ENCODE measurements at regions not wholly inside any gene's neighbourhood (a gene's known extent, or its start where the extent isn't known, plus 50 kb on each side); places are given as distances from the start of the nearest gene placed in this dataset.

- DNase-seq (ENCODE audit: low read depth in 1 of 2, low spot score in 1 of 2) = no peak
- Histone ChIP-seq H3K9me3 (ENCODE audit: low read depth) (no peaks in the 10 kb centered on the region), H3K36me3 (no peaks in the 10 kb centered on the region), H3K27ac (no peak overlapping the region), H3K4me1 (ENCODE audit: low read depth) (peaks cover 9% of the 10 kb centered on the region), H3K27me3 (no peaks in the 10 kb centered on the region), H3K4me3 (no peak overlapping the region)
- no peak for TF ChIP-seq CTCF (IDR thresholded peaks at IDR 0.05; ENCODE audit: low read depth, low read length)
These were observed 113.1 kb upstream of the ID2 start for GRCh38 chr2:8568543-8569302.

- H3K27ac ChIP-seq = no peak overlapping the region
- H3K9me3 ChIP-seq (ENCODE audit: low read depth) = no peaks in the 10 kb centered on the region
- no peaks in the 10 kb centered on the region for H3K36me3 ChIP-seq
- no peaks in the 10 kb centered on the region for H3K27me3 ChIP-seq
- TF ChIP-seq CTCF (IDR thresholded peaks at IDR 0.05; ENCODE audit: low read depth, low read length) = no peak
- no peak for DNase-seq (ENCODE audit: low read depth in 1 of 2, low spot score in 1 of 2)
- H3K4me3 ChIP-seq = no peak overlapping the region
- H3K4me1 ChIP-seq (ENCODE audit: low read depth) = peaks cover 13% of the 10 kb centered on the region
These were observed 112.4 kb upstream of the ID2 start for GRCh38 chr2:8569332-8569930.

- no peaks in the 10 kb centered on the region for H3K36me3 ChIP-seq
- TF ChIP-seq CTCF (IDR thresholded peaks at IDR 0.05; ENCODE audit: low read depth, low read length) = no peak
- no peak for DNase-seq (ENCODE audit: low read depth in 1 of 2, low spot score in 1 of 2)
- no peaks in the 10 kb centered on the region for H3K27me3 ChIP-seq
- no peak overlapping the region for H3K4me3 ChIP-seq
- no peaks in the 10 kb centered on the region for H3K9me3 ChIP-seq (ENCODE audit: low read depth)
- H3K4me1 ChIP-seq (ENCODE audit: low read depth) = peaks cover 22% of the 10 kb centered on the region
- no peak overlapping the region for H3K27ac ChIP-seq
These were observed 111.2 kb upstream of the ID2 start for GRCh38 chr2:8570637-8571036.

GRCh38 chr2:8571301-8571791 is 110.5 kb upstream of the ID2 start:
- no peak overlapping the region for H3K27ac ChIP-seq
- no peak for DNase-seq (ENCODE audit: low read depth in 1 of 2, low spot score in 1 of 2)
- no peaks in the 10 kb centered on the region for H3K27me3 ChIP-seq
- TF ChIP-seq CTCF (IDR thresholded peaks at IDR 0.05; ENCODE audit: low read depth, low read length) = no peak
- no peak overlapping the region for H3K4me3 ChIP-seq
- no peaks in the 10 kb centered on the region for H3K9me3 ChIP-seq (ENCODE audit: low read depth)
- no peaks in the 10 kb centered on the region for H3K36me3 ChIP-seq
- peaks cover 22% of the 10 kb centered on the region for H3K4me1 ChIP-seq (ENCODE audit: low read depth)

- Histone ChIP-seq H3K4me1 (ENCODE audit: low read depth) (peaks cover 22% of the 10 kb centered on the region), H3K4me3 (no peak overlapping the region), H3K27me3 (no peaks in the 10 kb centered on the region), H3K36me3 (no peaks in the 10 kb centered on the region), H3K27ac (no peak overlapping the region), H3K9me3 (ENCODE audit: low read depth) (no peaks in the 10 kb centered on the region)
- no peak for TF ChIP-seq CTCF (IDR thresholded peaks at IDR 0.05; ENCODE audit: low read depth, low read length)
- no peak for DNase-seq (ENCODE audit: low read depth in 1 of 2, low spot score in 1 of 2)
These were observed 109.9 kb upstream of the ID2 start for GRCh38 chr2:8571792-8572499.
